HL-60 (cell line): ENCODE measurements at regions not wholly inside any gene's neighbourhood (a gene's known extent, or its start where the extent isn't known, plus 50 kb on each side); places are given as distances from the start of the nearest gene placed in this dataset.

ENCODE experiments used
- DNase-seq, 2 experiments: peaks; one replicate each; pipeline ENCODE4 v3.0.0-alpha.2; 2010 to 2020; ENCODE audit warnings: low read depth in 1 of 2, low spot score in 1 of 2
- H3K27ac ChIP-seq: fragments of 250-450 bp; sonication (Bioruptor Pico); replicated peaks from 2 replicates; pipeline ENCODE4 v1.5.1; 2020; ENCODE audit warnings: mild to moderate bottlenecking, moderate library complexity
- H3K27me3 ChIP-seq: fragments of 250-450 bp; sonication (Bioruptor Pico); 2 replicates; pipeline ENCODE4 v1.5.1; 2021; ENCODE audit warnings: mild to moderate bottlenecking, moderate library complexity; ENCODE audit not compliant: insufficient read depth, poor library complexity, severe bottlenecking
- H3K4me3 ChIP-seq: replicated peaks from 2 replicates; pipeline ENCODE4 v1.5.1; 2011; ENCODE audit warnings: mild to moderate bottlenecking, control low read depth, low read length; ENCODE audit not compliant: insufficient read depth
- GABPA ChIP-seq: IDR thresholded peaks from 2 replicates; pipeline ENCODE4 v1.6.1; 2012; ENCODE audit warnings: low read depth
- POLR2AphosphoS5 ChIP-seq: IDR thresholded peaks from 2 replicates; pipeline ENCODE4 v1.6.1; 2012; ENCODE audit warnings: low read depth
- SPI1 ChIP-seq: IDR thresholded peaks from 2 replicates; pipeline ENCODE4 v1.6.1; 2012; ENCODE audit warnings: low read depth, mild to moderate bottlenecking, borderline replicate concordance
- TF ChIP-seq, protein P1 (sequence below): IDR thresholded peaks from 2 replicates; pipeline ENCODE4 v1.6.1; 2012; ENCODE audit warnings: low read depth; ENCODE audit not compliant: insufficient replicate concordance
- TF ChIP-seq, protein P2 (sequence below): IDR thresholded peaks from one replicate; pipeline ENCODE4 v1.5.1; 2011; ENCODE audit warnings: low read length, control low read depth, inconsistent platforms; ENCODE audit not compliant: insufficient read depth

DNA sequence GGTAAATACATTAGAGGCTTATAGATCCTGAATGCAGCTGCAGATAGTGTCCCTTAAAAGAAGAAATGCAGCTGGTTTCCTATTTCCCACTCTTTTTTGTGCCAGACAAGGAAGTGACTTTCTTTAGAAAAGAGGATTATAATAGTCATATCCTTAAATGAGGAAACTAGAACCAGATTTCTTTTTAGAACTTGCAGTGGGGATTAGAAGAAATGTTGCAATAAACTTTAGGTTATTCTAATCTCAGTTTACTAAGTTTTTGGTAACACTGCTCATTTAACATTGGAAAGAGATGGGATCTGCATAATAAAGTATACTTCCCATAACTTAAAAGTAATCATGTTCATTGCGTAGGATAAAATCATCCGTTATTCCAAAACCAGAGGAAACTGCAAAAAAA is 101.9 kb downstream of the SLIT2 start:
- no peak for DNase-seq
- H3K27me3 ChIP-seq: no peaks in the 10 kb centered on the region
- TF ChIP-seq, protein P1, sequence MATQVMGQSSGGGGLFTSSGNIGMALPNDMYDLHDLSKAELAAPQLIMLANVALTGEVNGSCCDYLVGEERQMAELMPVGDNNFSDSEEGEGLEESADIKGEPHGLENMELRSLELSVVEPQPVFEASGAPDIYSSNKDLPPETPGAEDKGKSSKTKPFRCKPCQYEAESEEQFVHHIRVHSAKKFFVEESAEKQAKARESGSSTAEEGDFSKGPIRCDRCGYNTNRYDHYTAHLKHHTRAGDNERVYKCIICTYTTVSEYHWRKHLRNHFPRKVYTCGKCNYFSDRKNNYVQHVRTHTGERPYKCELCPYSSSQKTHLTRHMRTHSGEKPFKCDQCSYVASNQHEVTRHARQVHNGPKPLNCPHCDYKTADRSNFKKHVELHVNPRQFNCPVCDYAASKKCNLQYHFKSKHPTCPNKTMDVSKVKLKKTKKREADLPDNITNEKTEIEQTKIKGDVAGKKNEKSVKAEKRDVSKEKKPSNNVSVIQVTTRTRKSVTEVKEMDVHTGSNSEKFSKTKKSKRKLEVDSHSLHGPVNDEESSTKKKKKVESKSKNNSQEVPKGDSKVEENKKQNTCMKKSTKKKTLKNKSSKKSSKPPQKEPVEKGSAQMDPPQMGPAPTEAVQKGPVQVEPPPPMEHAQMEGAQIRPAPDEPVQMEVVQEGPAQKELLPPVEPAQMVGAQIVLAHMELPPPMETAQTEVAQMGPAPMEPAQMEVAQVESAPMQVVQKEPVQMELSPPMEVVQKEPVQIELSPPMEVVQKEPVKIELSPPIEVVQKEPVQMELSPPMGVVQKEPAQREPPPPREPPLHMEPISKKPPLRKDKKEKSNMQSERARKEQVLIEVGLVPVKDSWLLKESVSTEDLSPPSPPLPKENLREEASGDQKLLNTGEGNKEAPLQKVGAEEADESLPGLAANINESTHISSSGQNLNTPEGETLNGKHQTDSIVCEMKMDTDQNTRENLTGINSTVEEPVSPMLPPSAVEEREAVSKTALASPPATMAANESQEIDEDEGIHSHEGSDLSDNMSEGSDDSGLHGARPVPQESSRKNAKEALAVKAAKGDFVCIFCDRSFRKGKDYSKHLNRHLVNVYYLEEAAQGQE: no peak
- TF ChIP-seq SPI1 (no peak), GABPA (no peak), POLR2AphosphoS5 (no peak)
- TF ChIP-seq, protein P2, sequence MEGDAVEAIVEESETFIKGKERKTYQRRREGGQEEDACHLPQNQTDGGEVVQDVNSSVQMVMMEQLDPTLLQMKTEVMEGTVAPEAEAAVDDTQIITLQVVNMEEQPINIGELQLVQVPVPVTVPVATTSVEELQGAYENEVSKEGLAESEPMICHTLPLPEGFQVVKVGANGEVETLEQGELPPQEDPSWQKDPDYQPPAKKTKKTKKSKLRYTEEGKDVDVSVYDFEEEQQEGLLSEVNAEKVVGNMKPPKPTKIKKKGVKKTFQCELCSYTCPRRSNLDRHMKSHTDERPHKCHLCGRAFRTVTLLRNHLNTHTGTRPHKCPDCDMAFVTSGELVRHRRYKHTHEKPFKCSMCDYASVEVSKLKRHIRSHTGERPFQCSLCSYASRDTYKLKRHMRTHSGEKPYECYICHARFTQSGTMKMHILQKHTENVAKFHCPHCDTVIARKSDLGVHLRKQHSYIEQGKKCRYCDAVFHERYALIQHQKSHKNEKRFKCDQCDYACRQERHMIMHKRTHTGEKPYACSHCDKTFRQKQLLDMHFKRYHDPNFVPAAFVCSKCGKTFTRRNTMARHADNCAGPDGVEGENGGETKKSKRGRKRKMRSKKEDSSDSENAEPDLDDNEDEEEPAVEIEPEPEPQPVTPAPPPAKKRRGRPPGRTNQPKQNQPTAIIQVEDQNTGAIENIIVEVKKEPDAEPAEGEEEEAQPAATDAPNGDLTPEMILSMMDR: no peak

DNA sequence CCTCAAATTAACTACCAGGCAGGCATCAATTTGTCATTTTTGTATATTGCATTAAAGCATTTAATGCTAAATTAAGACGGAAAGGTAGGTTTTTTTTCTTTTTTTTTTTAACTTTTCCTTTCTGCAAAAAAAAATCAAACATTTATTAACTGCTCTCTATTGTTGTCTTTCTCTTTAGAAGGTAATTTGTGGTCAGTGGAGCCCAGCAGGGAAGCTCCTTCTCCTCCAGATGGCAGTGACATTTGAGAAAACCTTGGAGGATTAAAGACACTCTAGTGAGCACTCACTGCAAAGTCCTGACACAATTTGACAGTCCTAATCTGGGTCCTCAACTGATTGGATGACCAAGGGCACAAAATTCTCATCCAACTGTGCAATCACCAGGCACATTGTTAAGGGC is 102.4 kb downstream of the SLIT2 start:
- no peak for DNase-seq
- H3K27me3 ChIP-seq: no peaks in the 10 kb centered on the region
- TF ChIP-seq GABPA (no peak), POLR2AphosphoS5 (no peak), SPI1 (no peak)
- TF ChIP-seq, protein P2: no peak
- TF ChIP-seq, protein P1: no peak
- no peak overlapping the region for H3K27ac ChIP-seq
- no peak overlapping the region for H3K4me3 ChIP-seq

More for the DNA sequence above, 101.9 kb downstream of the SLIT2 start:
- H3K27ac ChIP-seq: no peak overlapping the region
- no peak overlapping the region for H3K4me3 ChIP-seq

DNA sequence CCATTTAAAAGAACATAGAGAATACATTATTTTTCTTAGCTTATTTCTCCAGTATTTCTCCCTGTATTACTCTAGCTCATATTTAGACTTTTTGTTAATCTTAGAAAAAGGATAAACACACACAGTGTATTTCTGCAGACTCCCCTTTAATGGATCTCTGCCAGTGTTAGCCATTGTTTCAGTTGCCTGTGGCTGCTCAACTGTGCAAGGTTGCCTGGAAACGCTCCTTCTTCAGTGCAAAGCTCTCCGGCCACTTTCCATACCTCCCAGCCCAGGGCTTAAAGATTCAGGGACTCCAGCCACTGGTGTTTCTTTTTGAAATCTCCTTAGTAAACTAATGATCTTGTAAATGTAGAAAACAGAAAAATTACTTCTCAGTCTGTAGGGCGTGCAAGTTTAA is 104.9 kb downstream of the SLIT2 start:
- TF ChIP-seq GABPA (no peak), POLR2AphosphoS5 (no peak), SPI1 (no peak)
- TF ChIP-seq, protein P2: no peak
- TF ChIP-seq, protein P1: no peak
- H3K4me3 ChIP-seq: no peak overlapping the region
- no peak overlapping the region for H3K27ac ChIP-seq

More for the DNA sequence above, 104.9 kb downstream of the SLIT2 start:
- no peak for DNase-seq
- H3K27me3 ChIP-seq: no peaks in the 10 kb centered on the region
